ENCODE measurements at regions not wholly inside any gene's neighbourhood (a gene's known extent, or its start where the extent isn't known, plus 50 kb on each side); places are given as distances from the start of the nearest gene placed in this dataset.

DNA sequence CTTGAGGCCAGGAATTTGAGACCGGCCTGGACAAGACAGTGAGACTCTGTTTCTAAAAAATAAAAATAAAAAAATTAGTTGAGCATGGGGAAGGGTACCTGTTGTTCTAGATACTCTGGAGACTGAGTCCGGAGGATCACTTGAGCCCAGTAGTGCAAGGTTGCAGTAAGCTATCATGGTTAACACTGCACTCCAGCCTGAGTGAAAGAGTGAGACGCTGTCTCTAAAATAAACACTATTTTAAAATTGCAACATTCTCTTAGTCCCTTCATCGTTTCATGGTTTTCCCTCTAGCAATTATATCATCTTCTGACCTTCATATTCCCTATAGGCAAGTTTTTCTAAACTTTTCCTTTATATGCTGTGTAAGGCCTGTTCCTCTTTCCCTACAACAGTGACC is 248.5 kb downstream of the VAPA start:
- Histone ChIP-seq H3K27ac (ENCODE audit: low read length) (no peak overlapping the region), H3K27me3 (ENCODE audit: control insufficient read depth, insufficient read depth, low read length) (no peaks in the 10 kb centered on the region), H3K36me3 (ENCODE audit: control insufficient read depth, insufficient read depth, low read length) (no peaks in the 10 kb centered on the region), H3K4me3 (ENCODE audit: low read depth in 2 of 2, low read length in 2 of 2) (no peak overlapping the region), H3K9me3 (ENCODE audit: control insufficient read depth, insufficient read depth, low read depth, low read length) (no peaks in the 10 kb centered on the region), H3K4me1 (ENCODE audit: control insufficient read depth, insufficient read depth, low read length) (no peaks in the 10 kb centered on the region)
- no TSS peak for BruUV-seq (replicated peaks)
- POLR2A ChIA-PET, result no interaction called here
- TF ChIP-seq SIN3A (IDR thresholded peaks at IDR 0.05; ENCODE audit: borderline replicate concordance, insufficient read depth, low read depth, low read length) (no peak), CTCF (IDR thresholded peaks at IDR 0.05) (no peak), POLR2AphosphoS5 (IDR thresholded peaks at IDR 0.05; ENCODE audit: low read depth, low read length) (no peak), TCF7L2 (IDR thresholded peaks at IDR 0.05; ENCODE audit: low read depth, low read length) (no peak), REST (IDR thresholded peaks at IDR 0.05; ENCODE audit: insufficient read depth in 1 of 2, low read depth in 2 of 2, low read length in 1 of 2) (no peak)
- intact Hi-C loops (cut with micrococcal nuclease; ENCODE audit: unreplicated experiment) (no loop called here), in situ Hi-C loops (cut with HindIII; ENCODE audit: low pct_unique_long_range_greater_than_20kb, low sequenced_read_pairs) (no loop called here)
- ATAC-seq, result no peak
- CTCF ChIA-PET, result no interaction called here
- no peak for DNase-seq (ENCODE audit: low read depth, low spot score)

DNA sequence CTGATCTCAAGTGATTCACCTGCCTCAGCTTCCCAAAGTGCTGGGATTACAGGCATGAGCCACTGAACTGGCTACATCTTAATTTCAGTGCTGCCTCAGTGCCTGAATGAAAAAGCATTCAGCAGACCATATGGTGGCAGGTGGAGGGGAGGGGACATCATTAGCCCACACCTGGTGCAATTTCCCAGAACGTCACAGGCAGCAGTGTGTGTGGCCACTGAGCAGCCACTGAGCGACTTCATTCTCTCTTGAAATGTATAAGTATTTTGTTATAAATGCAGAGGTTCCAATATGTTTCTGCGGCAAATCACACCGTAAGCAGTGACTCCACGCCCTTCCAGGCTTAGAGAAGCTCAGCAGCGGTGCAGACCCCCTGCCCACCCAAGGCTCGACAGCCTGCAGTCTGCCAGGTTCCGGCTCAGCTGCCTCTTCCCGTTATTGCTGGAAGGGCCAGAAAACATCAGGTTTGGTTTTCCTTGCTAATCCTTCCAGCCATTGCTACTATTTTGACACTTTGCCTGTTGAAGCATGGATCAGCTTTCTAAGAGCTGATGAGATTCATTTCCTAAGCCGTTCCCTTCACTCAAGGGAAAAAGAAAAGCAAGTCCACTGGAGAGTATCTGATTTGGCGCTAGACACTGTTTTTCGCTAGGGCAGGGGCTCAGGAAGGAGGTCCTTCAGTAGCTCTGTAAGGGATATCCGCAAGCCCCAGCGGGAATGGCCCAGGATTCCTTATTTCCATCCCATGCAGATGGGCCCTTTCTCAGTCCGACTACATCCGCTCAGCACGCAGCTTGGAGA is 250.7 kb downstream of the VAPA start:
- intact Hi-C loops (cut with micrococcal nuclease; ENCODE audit: unreplicated experiment) (no loop called here), in situ Hi-C loops (cut with HindIII; ENCODE audit: low pct_unique_long_range_greater_than_20kb, low sequenced_read_pairs) (no loop called here)
- no peak overlapping the region for H3K27ac ChIP-seq (ENCODE audit: low read length)
- ATAC-seq (no peak), DNase-seq (ENCODE audit: low read depth, low spot score) (no peak)
- H3K36me3 ChIP-seq (ENCODE audit: control insufficient read depth, insufficient read depth, low read length), result no peaks in the 10 kb centered on the region
- no peak overlapping the region for H3K4me3 ChIP-seq (ENCODE audit: low read depth in 2 of 2, low read length in 2 of 2)
- TF ChIP-seq CTCF (IDR thresholded peaks at IDR 0.05) (no peak), TCF7L2 (IDR thresholded peaks at IDR 0.05; ENCODE audit: low read depth, low read length) (no peak), REST (IDR thresholded peaks at IDR 0.05; ENCODE audit: insufficient read depth in 1 of 2, low read depth in 2 of 2, low read length in 1 of 2) (no peak), SIN3A (IDR thresholded peaks at IDR 0.05; ENCODE audit: borderline replicate concordance, insufficient read depth, low read depth, low read length) (no peak), POLR2AphosphoS5 (IDR thresholded peaks at IDR 0.05; ENCODE audit: low read depth, low read length) (no peak)
- ChIA-PET POLR2A (no interaction called here), CTCF (no interaction called here)
- H3K27me3 ChIP-seq (ENCODE audit: control insufficient read depth, insufficient read depth, low read length), result no peaks in the 10 kb centered on the region
- H3K9me3 ChIP-seq (ENCODE audit: control insufficient read depth, insufficient read depth, low read depth, low read length), result no peaks in the 10 kb centered on the region
- no TSS peak for BruUV-seq (replicated peaks)
- H3K4me1 ChIP-seq (ENCODE audit: control insufficient read depth, insufficient read depth, low read length), result no peaks in the 10 kb centered on the region

All from Panc1 (cell line).